Activated T-cell treated with anti-CD3 and anti-CD28 coated beads, Interleukin-2, amount 50 U/mL, for 72 hours (primary cell): ENCODE measurements at regions not wholly inside any gene's neighbourhood (a gene's known extent, or its start where the extent isn't known, plus 50 kb on each side); places are given as distances from the start of the nearest gene placed in this dataset.

ENCODE experiments used
- ATAC-seq, 2 donors: fragments of 150-1000 bp; cut with Tn5 transposase; replicated peaks in 1 of 2; 2 replicates each; pipeline ENCODE4 v1.10.0; 2021; ENCODE audit warnings: moderate library complexity in 2 of 2, mild to moderate bottlenecking in 1 of 2
- DNase-seq, 2 donors: peaks; one replicate each; pipeline ENCODE4 v3.0.0; 2021 to 2022; ENCODE audit warnings: mixed read lengths in 1 of 2
- H3K27ac Mint-ChIP-seq: one replicate; pipeline ENCODE4 v1.8.0; 2022; ENCODE audit warnings: mild to moderate bottlenecking, moderate library complexity, mixed read lengths
- H3K27me3 Mint-ChIP-seq: one replicate; pipeline ENCODE4 v1.8.0; 2022; ENCODE audit warnings: low read depth, mixed read lengths
- H3K36me3 Mint-ChIP-seq, 2 donors: one replicate each; pipeline ENCODE4 v1.8.0; 2022; ENCODE audit warnings: mixed read lengths in 2 of 2, mild to moderate bottlenecking in 1 of 2; ENCODE audit not compliant: insufficient read depth in 2 of 2
- H3K4me1 Mint-ChIP-seq: one replicate; pipeline ENCODE4 v1.8.0; 2022; ENCODE audit warnings: low read depth, mixed read lengths
- H3K4me3 Mint-ChIP-seq, 2 donors: one replicate each; pipeline ENCODE4 v1.8.0; 2022; ENCODE audit warnings: mild to moderate bottlenecking in 2 of 2, mixed read lengths in 2 of 2, moderate library complexity in 2 of 2
- H3K9me3 Mint-ChIP-seq, 2 donors: one replicate each; pipeline ENCODE4 v1.8.0; 2022; ENCODE audit warnings: mixed read lengths in 2 of 2

- H3K27me3 Mint-ChIP-seq, result peaks cover 13% of the 10 kb centered on the region
- peaks cover 27% of the 10 kb centered on the region for H3K4me1 Mint-ChIP-seq
- no peak for DNase-seq
- H3K4me3 Mint-ChIP-seq, result peak overlapping the region; percentile 0 to 8
- ATAC-seq, result peak; percentile 76 to 83
- H3K36me3 Mint-ChIP-seq, result no peaks in the 10 kb centered on the region
- H3K9me3 Mint-ChIP-seq, result no peaks in the 10 kb centered on the region
- no peak overlapping the region for H3K27ac Mint-ChIP-seq
These were observed 97.1 kb upstream of the IL12B start for GRCh38 chr5:159427180-159428012.

GRCh38 chr5:159430361-159431012 lies 100.2 kb upstream of the IL12B start:
- Mint-ChIP-seq H3K27me3 (peaks cover 35% of the 10 kb centered on the region), H3K9me3 (no peaks in the 10 kb centered on the region), H3K36me3 (no peaks in the 10 kb centered on the region), H3K4me1 (peaks cover 27% of the 10 kb centered on the region), H3K4me3 (no peak overlapping the region), H3K27ac (no peak overlapping the region)
- DNase-seq, result no peak
- ATAC-seq, result no peak

- Mint-ChIP-seq H3K4me3 (no peak overlapping the region), H3K4me1 (peaks cover 12% of the 10 kb centered on the region), H3K27ac (no peak overlapping the region), H3K9me3 (no peaks in the 10 kb centered on the region), H3K36me3 (no peaks in the 10 kb centered on the region), H3K27me3 (peaks cover 50% of the 10 kb centered on the region)
- ATAC-seq, result peak in 1 of 2 donors; percentile 33
- DNase-seq, result no peak
These were observed 105.6 kb upstream of the IL12B start for GRCh38 chr5:159435855-159436254.

- Mint-ChIP-seq H3K36me3 (no peaks in the 10 kb centered on the region), H3K9me3 (no peaks in the 10 kb centered on the region), H3K27me3 (peaks cover 45% of the 10 kb centered on the region), H3K4me1 (peaks cover 12% of the 10 kb centered on the region), H3K4me3 (no peak overlapping the region), H3K27ac (no peak overlapping the region)
- DNase-seq (no peak), ATAC-seq (no peak)
These were observed 107.8 kb upstream of the IL12B start for GRCh38 chr5:159438092-159438491.

GRCh38 chr5:159439002-159439401 lies 108.7 kb upstream of the IL12B start:
- DNase-seq (no peak), ATAC-seq (no peak)
- H3K9me3 Mint-ChIP-seq, result no peaks in the 10 kb centered on the region
- peaks cover 12% of the 10 kb centered on the region for H3K4me1 Mint-ChIP-seq
- peaks cover 35% of the 10 kb centered on the region for H3K27me3 Mint-ChIP-seq
- no peak overlapping the region for H3K27ac Mint-ChIP-seq
- H3K4me3 Mint-ChIP-seq, result no peak overlapping the region
- no peaks in the 10 kb centered on the region for H3K36me3 Mint-ChIP-seq

- Mint-ChIP-seq H3K4me1 (peaks cover 12% of the 10 kb centered on the region), H3K36me3 (no peaks in the 10 kb centered on the region), H3K9me3 (no peaks in the 10 kb centered on the region), H3K27me3 (peaks cover 36% of the 10 kb centered on the region), H3K4me3 (no peak overlapping the region), H3K27ac (no peak overlapping the region)
- ATAC-seq (no peak), DNase-seq (no peak)
These were observed 109.9 kb upstream of the IL12B start for GRCh38 chr5:159440235-159440634.

- H3K9me3 Mint-ChIP-seq, result no peaks in the 10 kb centered on the region
- ATAC-seq (no peak), DNase-seq (no peak)
- no peaks in the 10 kb centered on the region for H3K36me3 Mint-ChIP-seq
- H3K27ac Mint-ChIP-seq, result no peak overlapping the region
- peaks cover 42% of the 10 kb centered on the region for H3K27me3 Mint-ChIP-seq
- peaks cover 9% of the 10 kb centered on the region for H3K4me1 Mint-ChIP-seq
- no peak overlapping the region for H3K4me3 Mint-ChIP-seq
These were observed 110.7 kb upstream of the IL12B start for GRCh38 chr5:159440968-159441367.

GRCh38 chr5:159441441-159441840 lies 111.2 kb upstream of the IL12B start:
- no peaks in the 10 kb centered on the region for H3K9me3 Mint-ChIP-seq
- no peak for DNase-seq
- no peak for ATAC-seq
- peaks cover 4% of the 10 kb centered on the region for H3K4me1 Mint-ChIP-seq
- no peak overlapping the region for H3K4me3 Mint-ChIP-seq
- peaks cover 47% of the 10 kb centered on the region for H3K27me3 Mint-ChIP-seq
- H3K36me3 Mint-ChIP-seq, result no peaks in the 10 kb centered on the region
- H3K27ac Mint-ChIP-seq, result no peak overlapping the region

- H3K4me1 Mint-ChIP-seq, result no peaks in the 10 kb centered on the region
- no peaks in the 10 kb centered on the region for H3K36me3 Mint-ChIP-seq
- no peak overlapping the region for H3K27ac Mint-ChIP-seq
- peaks cover 54% of the 10 kb centered on the region for H3K27me3 Mint-ChIP-seq
- no peak for DNase-seq
- no peak overlapping the region for H3K4me3 Mint-ChIP-seq
- no peak for ATAC-seq
- no peaks in the 10 kb centered on the region for H3K9me3 Mint-ChIP-seq
These were observed 112.0 kb upstream of the IL12B start for GRCh38 chr5:159442206-159442850.

GRCh38 chr5:159444441-159445082 lies 114.3 kb upstream of the IL12B start:
- no peaks in the 10 kb centered on the region for H3K4me1 Mint-ChIP-seq
- no peak overlapping the region for H3K27ac Mint-ChIP-seq
- H3K36me3 Mint-ChIP-seq, result no peaks in the 10 kb centered on the region
- no peaks in the 10 kb centered on the region for H3K9me3 Mint-ChIP-seq
- ATAC-seq (peak; percentile 50 to 60), DNase-seq (no peak)
- no peak overlapping the region for H3K4me3 Mint-ChIP-seq
- peaks cover 53% of the 10 kb centered on the region for H3K27me3 Mint-ChIP-seq

GRCh38 chr5:159447116-159447515 lies 116.8 kb upstream of the IL12B start:
- no peak overlapping the region for H3K27ac Mint-ChIP-seq
- DNase-seq, result no peak
- H3K27me3 Mint-ChIP-seq, result peaks cover 65% of the 10 kb centered on the region
- peaks cover 8% of the 10 kb centered on the region for H3K4me1 Mint-ChIP-seq
- no peaks in the 10 kb centered on the region for H3K36me3 Mint-ChIP-seq
- H3K9me3 Mint-ChIP-seq, result no peaks in the 10 kb centered on the region
- ATAC-seq, result no peak
- H3K4me3 Mint-ChIP-seq, result no peak overlapping the region

- H3K36me3 Mint-ChIP-seq, result no peaks in the 10 kb centered on the region
- H3K27me3 Mint-ChIP-seq, result peaks cover 82% of the 10 kb centered on the region
- H3K4me3 Mint-ChIP-seq, result no peak overlapping the region
- no peak overlapping the region for H3K27ac Mint-ChIP-seq
- ATAC-seq (no peak), DNase-seq (no peak)
- H3K4me1 Mint-ChIP-seq, result peaks cover 8% of the 10 kb centered on the region
- no peaks in the 10 kb centered on the region for H3K9me3 Mint-ChIP-seq
These were observed 118.6 kb upstream of the IL12B start for GRCh38 chr5:159448841-159449407.

- ATAC-seq (no peak), DNase-seq (no peak)
- H3K9me3 Mint-ChIP-seq, result no peaks in the 10 kb centered on the region
- peaks cover 8% of the 10 kb centered on the region for H3K4me1 Mint-ChIP-seq
- H3K36me3 Mint-ChIP-seq, result no peaks in the 10 kb centered on the region
- peaks cover 85% of the 10 kb centered on the region for H3K27me3 Mint-ChIP-seq
- no peak overlapping the region for H3K4me3 Mint-ChIP-seq
- no peak overlapping the region for H3K27ac Mint-ChIP-seq
These were observed 119.6 kb upstream of the IL12B start for GRCh38 chr5:159449925-159450324.
